ENCODE measurements at regions not wholly inside any gene's neighbourhood (a gene's known extent, or its start where the extent isn't known, plus 50 kb on each side); places are given as distances from the start of the nearest gene placed in this dataset.

GRCh38 chr5:51988634-51989033 lies 605.4 kb downstream of the ISL1 start:
- 22 to 34% methylated on average over 6 of the region's 6 CpGs for WGBS, 2 donors
- DNase-seq, result no peak
- intact Hi-C loops (cut with DNase I), result no loop called here

GRCh38 chr5:51990241-51990640 lies 607.0 kb downstream of the ISL1 start:
- no peak for FAIRE-seq
- intact Hi-C loops (cut with DNase I), result no loop called here
- no peak for ATAC-seq

More at GRCh38 chr5:51988634-51989033, 605.4 kb downstream of the ISL1 start:
- FAIRE-seq, result no peak
- no peaks in the 10 kb centered on the region for H3K27me3 ChIP-seq
- no peaks in the 10 kb centered on the region for H3K9me3 ChIP-seq
- no peaks in the 10 kb centered on the region for H3K4me1 ChIP-seq
- TF ChIP-seq CTCF (IDR thresholded peaks at IDR 0.05), result no peak
- no peak for ATAC-seq
- H3K36me3 ChIP-seq, result no peaks in the 10 kb centered on the region
- H3K4me3 ChIP-seq, result no peak overlapping the region
- no peak overlapping the region for H3K27ac ChIP-seq

GRCh38 chr5:51990661-51991180 lies 607.5 kb downstream of the ISL1 start:
- no peaks in the 10 kb centered on the region for H3K9me3 ChIP-seq
- no peak for ATAC-seq
- WGBS, 2 donors, result 17 to 27% methylated on average over 1 of the region's 1 CpG

More at GRCh38 chr5:51990241-51990640, 607.0 kb downstream of the ISL1 start:
- H3K9me3 ChIP-seq, result no peaks in the 10 kb centered on the region
- no peak overlapping the region for H3K27ac ChIP-seq
- no peak for DNase-seq
- no peaks in the 10 kb centered on the region for H3K27me3 ChIP-seq
- no peak overlapping the region for H3K4me3 ChIP-seq
- TF ChIP-seq CTCF (IDR thresholded peaks at IDR 0.05), result no peak
- no peaks in the 10 kb centered on the region for H3K36me3 ChIP-seq
- no peaks in the 10 kb centered on the region for H3K4me1 ChIP-seq
- 59 to 61% methylated on average over 2 of the region's 2 CpGs for WGBS, 2 donors

GRCh38 chr5:51991940-51992339 lies 608.7 kb downstream of the ISL1 start:
- no peaks in the 10 kb centered on the region for H3K36me3 ChIP-seq
- ATAC-seq (no peak), DNase-seq (no peak), FAIRE-seq (no peak)
- H3K4me1 ChIP-seq, result no peaks in the 10 kb centered on the region
- no peaks in the 10 kb centered on the region for H3K27me3 ChIP-seq
- H3K27ac ChIP-seq, result no peak overlapping the region
- intact Hi-C loops (cut with DNase I), result no loop called here
- TF ChIP-seq CTCF (IDR thresholded peaks at IDR 0.05), result no peak
- WGBS, 2 donors, result 76 to 82% methylated on average over 3 of the region's 3 CpGs
- no peaks in the 10 kb centered on the region for H3K9me3 ChIP-seq
- no peak overlapping the region for H3K4me3 ChIP-seq

More at GRCh38 chr5:51990661-51991180, 607.5 kb downstream of the ISL1 start:
- no peak overlapping the region for H3K27ac ChIP-seq
- no peak for FAIRE-seq
- no peaks in the 10 kb centered on the region for H3K4me1 ChIP-seq
- H3K4me3 ChIP-seq, result no peak overlapping the region
- no peak for TF ChIP-seq CTCF (IDR thresholded peaks at IDR 0.05)
- H3K27me3 ChIP-seq, result no peaks in the 10 kb centered on the region
- DNase-seq, result no peak
- no peaks in the 10 kb centered on the region for H3K36me3 ChIP-seq
- intact Hi-C loops (cut with DNase I), result no loop called here

- H3K4me1 ChIP-seq, result no peaks in the 10 kb centered on the region
- ATAC-seq (no peak), FAIRE-seq (no peak), DNase-seq (no peak)
- H3K4me3 ChIP-seq, result no peak overlapping the region
- no peaks in the 10 kb centered on the region for H3K27me3 ChIP-seq
- no peaks in the 10 kb centered on the region for H3K9me3 ChIP-seq
- 57 to 67% methylated on average over 5 of the region's 5 CpGs for WGBS, 2 donors
- H3K36me3 ChIP-seq, result no peaks in the 10 kb centered on the region
- intact Hi-C loops (cut with DNase I), result no loop called here
- no peak overlapping the region for H3K27ac ChIP-seq
- no peak for TF ChIP-seq CTCF (IDR thresholded peaks at IDR 0.05)
Observed at GRCh38 chr5:51995773-51996306, 612.6 kb downstream of the ISL1 start.

Data from pancreas (tissue), 10 donors.